Activated B cell treated with CpG ODN at 0.5 μM for 24 hours (primary cell): ENCODE measurements at regions not wholly inside any gene's neighbourhood (a gene's known extent, or its start where the extent isn't known, plus 50 kb on each side); places are given as distances from the start of the nearest gene placed in this dataset.
"Not testable (repeated sequence)": the region's sequence is repeated elsewhere in the genome, so short reads cannot be mapped to it uniquely, and the experiment has no call there.

Experiments used
- ATAC-seq: fragments of 200-7000 bp; cut with Tn5 transposase; one replicate; pipeline ENCODE4 v1.10.0; 2021; ENCODE audit warnings: low read depth, mild to moderate bottlenecking, moderate library complexity
- CTCF ChIA-PET: fragments of 350-600 bp; sonication (Branson Sonifier 250); formaldehyde crosslinking; loops from one replicate; lab custom pipeline; 2021; ENCODE audit warnings: antibody characterized with exemption; lab: Charles Lee
- POLR2A ChIA-PET: fragments of 350-600 bp; sonication (Branson Sonifier 250); formaldehyde crosslinking; loops from one replicate; lab custom pipeline; 2021; ENCODE audit warnings: antibody characterized with exemption; lab: Charles Lee
- DNase-seq: peaks from one replicate; pipeline ENCODE4 v3.0.0; 2022
- H3K27ac Mint-ChIP-seq: one replicate; pipeline ENCODE4 v1.8.0; 2020; ENCODE audit warnings: mixed read lengths
- H3K27me3 Mint-ChIP-seq: one replicate; pipeline ENCODE4 v1.8.0; 2021; ENCODE audit warnings: mixed read lengths
- H3K36me3 Mint-ChIP-seq: one replicate; pipeline ENCODE4 v1.8.0; 2021; ENCODE audit warnings: low read depth, mixed read lengths
- H3K4me1 Mint-ChIP-seq: one replicate; pipeline ENCODE4 v1.8.0; 2021; ENCODE audit warnings: mixed read lengths
- H3K4me3 Mint-ChIP-seq: one replicate; pipeline ENCODE4 v1.8.0; 2020; ENCODE audit warnings: mild to moderate bottlenecking, mixed read lengths
- H3K9me3 Mint-ChIP-seq: one replicate; pipeline ENCODE4 v1.8.0; 2020; ENCODE audit warnings: mixed read lengths
- CTCF ChIP-seq: fragments of 200-600 bp; IDR thresholded peaks from one replicate; pipeline ENCODE4 v1.8.0; 2022; ENCODE audit warnings: antibody characterized with exemption, mild to moderate bottlenecking
- intact Hi-C: fragments of 100-400 bp; cut with micrococcal nuclease; formaldehyde crosslinking; loops from one replicate; pipeline ENCODE4 v1.15.1; 2024

DNA sequence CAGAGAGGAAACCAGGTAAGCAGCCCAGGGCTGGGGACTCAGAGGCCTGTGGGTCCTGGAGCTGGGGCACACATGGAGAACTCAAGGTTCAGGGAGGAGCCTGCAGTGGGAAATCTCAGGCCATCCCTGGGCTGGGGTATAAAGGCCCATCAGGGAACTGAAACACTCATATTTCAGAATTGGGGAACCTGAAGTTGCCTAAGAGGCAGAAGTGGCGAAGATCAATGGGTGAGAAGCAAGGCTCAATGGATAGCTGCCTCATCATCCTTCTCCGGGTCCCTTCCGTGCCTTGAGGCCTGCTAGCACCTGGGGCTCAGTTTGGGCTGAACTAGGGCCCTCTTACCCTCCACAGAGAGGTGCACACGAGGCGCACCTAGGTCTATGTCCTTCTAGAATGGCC lies 747.5 kb upstream of the AMELY start:
- ChIA-PET CTCF (no interaction called here), POLR2A (no interaction called here)
- Mint-ChIP-seq H3K9me3 (no peaks in the 10 kb centered on the region), H3K4me3 (no peak overlapping the region), H3K27me3 (no peaks in the 10 kb centered on the region), H3K4me1 (no peaks in the 10 kb centered on the region), H3K27ac (no peak overlapping the region), H3K36me3 (no peaks in the 10 kb centered on the region)
- TF ChIP-seq CTCF: no peak
- intact Hi-C loops: no loop called here
- ATAC-seq: no peak
- DNase-seq: no peak

GRCh38 chrY:7656596-7656995 lies 745.0 kb upstream of the AMELY start:
- DNase-seq (no peak), ATAC-seq (no peak)
- Mint-ChIP-seq H3K27me3 (no peaks in the 10 kb centered on the region), H3K4me1 (no peaks in the 10 kb centered on the region), H3K27ac (no peak overlapping the region), H3K36me3 (no peaks in the 10 kb centered on the region), H3K9me3 (no peaks in the 10 kb centered on the region), H3K4me3 (no peak overlapping the region)
- POLR2A ChIA-PET: no interaction called here
- no peak for TF ChIP-seq CTCF
- intact Hi-C loops: no loop called here
- CTCF ChIA-PET: no interaction called here

DNA sequence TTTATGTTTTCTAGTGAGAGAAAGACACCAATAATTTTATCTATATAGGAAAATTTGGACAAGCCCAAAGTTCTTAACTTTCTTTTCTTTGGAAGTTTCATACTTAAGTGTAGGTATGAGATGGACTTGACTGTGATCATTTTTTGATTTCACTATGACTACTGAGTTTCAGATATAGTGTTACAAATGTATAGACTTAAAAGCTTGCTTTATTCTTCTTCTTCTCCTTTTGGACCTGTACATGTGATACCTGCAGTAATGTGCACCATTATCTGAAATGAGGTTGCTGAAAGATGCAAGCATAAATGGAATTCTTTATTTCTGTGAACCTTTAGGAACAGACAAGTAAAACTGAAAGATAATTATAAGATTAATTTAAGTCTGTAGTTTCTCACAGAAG lies 743.4 kb upstream of the AMELY start:
- intact Hi-C loops: no loop called here
- Mint-ChIP-seq H3K27ac (no peak overlapping the region), H3K4me1 (no peaks in the 10 kb centered on the region), H3K27me3 (no peaks in the 10 kb centered on the region), H3K9me3 (no peaks in the 10 kb centered on the region), H3K36me3 (no peaks in the 10 kb centered on the region), H3K4me3 (no peak overlapping the region)
- ChIA-PET POLR2A (no interaction called here), CTCF (no interaction called here)
- no peak for DNase-seq
- no peak for TF ChIP-seq CTCF
- ATAC-seq: no peak

GRCh38 chrY:7649866-7650265 lies 738.3 kb upstream of the AMELY start:
- DNase-seq, H3K9me3 Mint-ChIP-seq, CTCF ChIA-PET, H3K27ac Mint-ChIP-seq, H3K27me3 Mint-ChIP-seq, ATAC-seq, POLR2A ChIA-PET, intact Hi-C loops, H3K4me1 Mint-ChIP-seq, H3K36me3 Mint-ChIP-seq, H3K4me3 Mint-ChIP-seq: not testable (repeated sequence)
